ENCODE measurements at regions not wholly inside any gene's neighbourhood (a gene's known extent, or its start where the extent isn't known, plus 50 kb on each side); places are given as distances from the start of the nearest gene placed in this dataset.
A peak's percentile ranks its signal among the peaks of the same experiment; 100 is the strongest.

DNA sequence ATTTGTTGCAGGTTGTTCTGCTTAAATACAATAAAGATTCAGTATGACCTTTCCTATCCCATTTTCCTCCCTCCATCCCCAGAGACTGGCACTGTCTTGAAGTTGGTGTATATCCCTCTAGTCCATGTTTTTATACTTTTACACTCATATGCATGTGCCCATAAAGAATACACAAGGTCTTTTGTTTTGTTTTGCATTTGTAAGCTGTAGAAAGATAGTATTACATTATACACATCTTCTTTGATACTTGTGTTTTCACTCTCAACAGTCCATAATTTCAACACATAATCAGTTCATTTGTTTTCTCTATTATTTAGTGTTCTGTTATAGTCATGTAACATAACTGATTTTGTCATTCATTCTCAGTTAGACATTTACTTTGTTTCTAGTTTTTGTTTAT, 88.7 kb upstream of the AADACL2 start:
- H3K4me3 ChIP-seq, result no peak overlapping the region
- no peaks in the 10 kb centered on the region for H3K9me3 ChIP-seq (ENCODE audit: control insufficient read depth in 4 of 4, insufficient read depth in 3 of 4, low read length in 3 of 4)
- ATAC-seq (ENCODE audit: insufficient read depth, low FRiP score) (no peak), DNase-seq (no peak)
- no peaks in the 10 kb centered on the region for H3K36me3 ChIP-seq (ENCODE audit: control insufficient read depth in 4 of 4, insufficient read depth in 4 of 4, low read length in 4 of 4)
- no peak overlapping the region for H3K27ac ChIP-seq (ENCODE audit: low read depth in 1 of 2, low read length in 1 of 2)
- H3K9ac ChIP-seq (ENCODE audit: insufficient read depth in 1 of 2, low read length in 2 of 2), result no peak overlapping the region
- no peaks in the 10 kb centered on the region for H3K27me3 ChIP-seq (ENCODE audit: control insufficient read depth in 3 of 3, insufficient read depth in 3 of 3, low read length in 2 of 3)
- TF ChIP-seq CTCF (IDR thresholded peaks at IDR 0.05; ENCODE audit: control extremely low read depth, extremely low read depth), result no peak
- peaks cover 0 to 4% (median 0%) of the 10 kb centered on the region in 5 donors for H3K4me1 ChIP-seq (ENCODE audit: control insufficient read depth in 5 of 5, insufficient read depth in 5 of 5, low read length in 5 of 5)

- H3K9me3 ChIP-seq (ENCODE audit: control insufficient read depth in 4 of 4, insufficient read depth in 3 of 4, low read length in 3 of 4), result no peaks in the 10 kb centered on the region
- no peak overlapping the region for H3K4me3 ChIP-seq
- no peak overlapping the region for H3K9ac ChIP-seq (ENCODE audit: insufficient read depth in 1 of 2, low read length in 2 of 2)
- H3K27me3 ChIP-seq (ENCODE audit: control insufficient read depth in 3 of 3, insufficient read depth in 3 of 3, low read length in 2 of 3), result no peaks in the 10 kb centered on the region
- H3K36me3 ChIP-seq (ENCODE audit: control insufficient read depth in 4 of 4, insufficient read depth in 4 of 4, low read length in 4 of 4), result no peaks in the 10 kb centered on the region
- DNase-seq, result no peak
- WGBS, 2 donors, result 90 to 98% methylated on average over 1 of the region's 1 CpG
- peaks cover 0 to 10% (median 6%) of the 10 kb centered on the region in 5 donors for H3K4me1 ChIP-seq (ENCODE audit: control insufficient read depth in 5 of 5, insufficient read depth in 5 of 5, low read length in 5 of 5)
- ATAC-seq (ENCODE audit: insufficient read depth, low FRiP score), result no peak
- no peak overlapping the region for H3K27ac ChIP-seq (ENCODE audit: low read depth in 1 of 2, low read length in 1 of 2)
- TF ChIP-seq CTCF (IDR thresholded peaks at IDR 0.05; ENCODE audit: control extremely low read depth, extremely low read depth), result no peak
Observed at GRCh38 chr3:151644020-151644620, 89.6 kb upstream of the AADACL2 start.

- Histone ChIP-seq H3K9me3 (ENCODE audit: control insufficient read depth in 4 of 4, insufficient read depth in 3 of 4, low read length in 3 of 4) (no peaks in the 10 kb centered on the region), H3K4me1 (ENCODE audit: control insufficient read depth in 5 of 5, insufficient read depth in 5 of 5, low read length in 5 of 5) (peaks cover 0 to 10% (median 6%) of the 10 kb centered on the region in 5 donors), H3K36me3 (ENCODE audit: control insufficient read depth in 4 of 4, insufficient read depth in 4 of 4, low read length in 4 of 4) (no peaks in the 10 kb centered on the region), H3K27ac (ENCODE audit: low read depth in 1 of 2, low read length in 1 of 2) (no peak overlapping the region), H3K27me3 (ENCODE audit: control insufficient read depth in 3 of 3, insufficient read depth in 3 of 3, low read length in 2 of 3) (no peaks in the 10 kb centered on the region), H3K4me3 (no peak overlapping the region), H3K9ac (ENCODE audit: insufficient read depth in 1 of 2, low read length in 2 of 2) (no peak overlapping the region)
- ATAC-seq (ENCODE audit: insufficient read depth, low FRiP score) (no peak), DNase-seq (peak; percentile 67 to 84 (median 81))
- no peak for TF ChIP-seq CTCF (IDR thresholded peaks at IDR 0.05; ENCODE audit: control extremely low read depth, extremely low read depth)
- 63 to 80% methylated on average over 2 of the region's 2 CpGs for WGBS, 2 donors
Observed at GRCh38 chr3:151639418-151639740, 94.3 kb upstream of the AADACL2 start.

Data from lung (tissue), 11 donors.